HepG2 (cell line): ENCODE measurements at regions not wholly inside any gene's neighbourhood (a gene's known extent, or its start where the extent isn't known, plus 50 kb on each side); places are given as distances from the start of the nearest gene placed in this dataset.
A peak's percentile ranks its signal among the peaks of the same experiment; 100 is the strongest.

Experiments
- ARNT ChIP-seq: fragments of 450-650 bp; IDR thresholded peaks from 2 replicates; pipeline ENCODE4 v1.6.1; 2017
- BCL3 ChIP-seq: sonication (generic); formaldehyde crosslinking; IDR thresholded peaks from 2 replicates; pipeline ENCODE4 v1.5.1; 2020; ENCODE audit warnings: mild to moderate bottlenecking, missing genetic modification reagents, moderate library complexity
- BORCS8-MEF2B ChIP-seq: sonication (generic); formaldehyde crosslinking; IDR thresholded peaks from 2 replicates; pipeline ENCODE4 v1.8.0; 2022; ENCODE audit warnings: mild to moderate bottlenecking, missing genetic modification reagents
- FOXA1 ChIP-seq, 2 experiments: fragments of 450-650 bp in 1 of 2; sonication (generic) in 1 of 2; formaldehyde crosslinking in 1 of 2; IDR thresholded peaks; 2 replicates each; pipeline versions ENCODE4 v1.4.0 to v1.6.1; 2016 to 2020; ENCODE audit warnings: missing genetic modification reagents in 1 of 2
- FOXK1 ChIP-seq: sonication (generic); formaldehyde crosslinking; IDR thresholded peaks from 2 replicates; pipeline ENCODE4 v1.4.0; 2020; ENCODE audit warnings: low read depth, missing genetic modification reagents, borderline replicate concordance
- MAX ChIP-seq: IDR thresholded peaks from 2 replicates; pipeline ENCODE4 v1.6.1; 2012; ENCODE audit warnings: inconsistent platforms
- NR2F2 ChIP-seq: IDR thresholded peaks from 2 replicates; pipeline ENCODE4 v1.6.1; 2012; ENCODE audit warnings: low read depth, inconsistent platforms, borderline replicate concordance
- POLR2AphosphoS5 ChIP-seq: IDR thresholded peaks from 2 replicates; pipeline ENCODE4 v1.6.1; 2012; ENCODE audit warnings: low read depth, low read length
- ZBTB34 ChIP-seq: sonication (generic); formaldehyde crosslinking; IDR thresholded peaks from 2 replicates; pipeline ENCODE4 v1.8.0; 2022; ENCODE audit warnings: mild to moderate bottlenecking, missing genetic modification reagents
- ZFP36 ChIP-seq: fragments of 150-350 bp; IDR thresholded peaks from 2 replicates; pipeline ENCODE4 v1.6.1; 2018; ENCODE audit warnings: borderline replicate concordance, low read length, low read depth; ENCODE audit not compliant: partially characterized antibody
- ZNF318 ChIP-seq: sonication (generic); formaldehyde crosslinking; IDR thresholded peaks from 2 replicates; pipeline ENCODE4 v1.4.0; 2020; ENCODE audit warnings: mild to moderate bottlenecking, missing genetic modification reagents
- ZNF768 ChIP-seq: sonication (generic); formaldehyde crosslinking; IDR thresholded peaks from 2 replicates; pipeline ENCODE4 v1.4.0; 2020; ENCODE audit warnings: missing genetic modification reagents
- ZNF883 ChIP-seq: sonication (generic); formaldehyde crosslinking; IDR thresholded peaks from 2 replicates; pipeline ENCODE4 v1.5.1; 2020; ENCODE audit warnings: mild to moderate bottlenecking, missing genetic modification reagents; ENCODE audit errors: not compliant biosample characterization

- no peak for TF ChIP-seq ZBTB34 (CRISPR knock-in tag)
- peak; percentile 34; the same call in 1 of the 2 replicates for TF ChIP-seq FOXA1 (IDR thresholded peaks at IDR 0.05)
- TF ChIP-seq FOXA1 (CRISPR knock-in tag; IDR thresholded peaks at IDR 0.05), result no peak
- TF ChIP-seq NR2F2, result no peak
- no peak for TF ChIP-seq ZFP36
- TF ChIP-seq BORCS8-MEF2B (CRISPR knock-in tag), result no peak
- no peak for TF ChIP-seq ARNT
- no peak for TF ChIP-seq POLR2AphosphoS5
- TF ChIP-seq ZNF768, result no peak
- TF ChIP-seq MAX, result no peak
- no peak for TF ChIP-seq BCL3
- no peak for TF ChIP-seq ZNF883
- TF ChIP-seq ZNF318 (CRISPR knock-in tag), result no peak
- no peak for TF ChIP-seq FOXK1 (CRISPR knock-in tag)
These were observed 267.1 kb downstream of the MRTFB start for GRCh38 chr16:14338236-14338635.
